PC-3 (cell line): ENCODE measurements at regions not wholly inside any gene's neighbourhood (a gene's known extent, or its start where the extent isn't known, plus 50 kb on each side); places are given as distances from the start of the nearest gene placed in this dataset.

Experiments used
- ATAC-seq: fragments of 200-7000 bp; cut with Tn5 transposase; 2 replicates; pipeline ENCODE4 v1.9.1; 2020; ENCODE audit warnings: mild to moderate bottlenecking, moderate library complexity
- BruUV-seq: library from RNA; stranded (reverse); fragments of 400-500 nt; replicated peaks from 2 replicates; lab custom pipeline; 2021; lab: Mats Ljungman, UMichigan
- CTCF ChIA-PET: fragments of 300-600 bp; sonication (Branson Sonifier 250); formaldehyde crosslinking; loops from one replicate; lab custom pipeline; 2022; ENCODE audit warnings: antibody characterized with exemption; lab: Charles Lee
- POLR2A ChIA-PET: fragments of 300-600 bp; sonication (Branson Sonifier 250); formaldehyde crosslinking; loops from one replicate; lab custom pipeline; 2022; ENCODE audit warnings: antibody characterized with exemption; ENCODE audit not compliant: unreplicated experiment; lab: Charles Lee
- DNase-seq: peaks from one replicate; pipeline ENCODE4 v3.0.0-alpha.2; 2015
- H2AFZ ChIP-seq: fragments of 300-600 bp; sonication (generic); 2 replicates; pipeline ENCODE4 v1.6.0; 2016; ENCODE audit warnings: antibody characterized with exemption, low read length
- H3F3A ChIP-seq: fragments of 300-600 bp; sonication (generic); one replicate; pipeline ENCODE4 v1.6.0; 2017; ENCODE audit warnings: antibody characterized with exemption, low read length, control low read depth, mild to moderate bottlenecking; ENCODE audit not compliant: unreplicated experiment
- H3K27ac ChIP-seq: fragments of 300-600 bp; sonication (generic); 2 replicates; pipeline ENCODE4 v1.5.1; 2016; ENCODE audit warnings: mild to moderate bottlenecking, low read length
- H3K27me3 ChIP-seq: fragments of 300-600 bp; sonication (generic); 2 replicates; pipeline ENCODE4 v1.6.1; 2016; ENCODE audit warnings: low read length, mixed read lengths
- H3K36me3 ChIP-seq: fragments of 300-600 bp; sonication (generic); 2 replicates; pipeline ENCODE4 v1.6.1; 2016; ENCODE audit warnings: low read depth, mixed run types, low read length, mixed read lengths
- H3K4me1 ChIP-seq: fragments of 300-600 bp; sonication (generic); 2 replicates; pipeline ENCODE4 v1.5.1; 2016; ENCODE audit warnings: low read length; ENCODE audit not compliant: insufficient read depth
- H3K4me2 ChIP-seq: fragments of 300-600 bp; sonication (generic); 2 replicates; pipeline ENCODE4 v1.6.0; 2016; ENCODE audit warnings: low read length
- H3K4me3 ChIP-seq: fragments of 300-600 bp; sonication (generic); 2 replicates; pipeline ENCODE4 v1.5.1; 2016; ENCODE audit warnings: mild to moderate bottlenecking, low read length, mixed read lengths
- H3K79me2 ChIP-seq: fragments of 300-600 bp; sonication (generic); 2 replicates; pipeline ENCODE4 v1.6.1; 2017; ENCODE audit warnings: low read length, mixed read lengths
- H3K9ac ChIP-seq: fragments of 300-600 bp; sonication (generic); 2 replicates; pipeline ENCODE4 v1.6.0; 2016; ENCODE audit warnings: mild to moderate bottlenecking, low read length
- H3K9me2 ChIP-seq: fragments of 300-600 bp; sonication (generic); replicated peaks from 2 replicates; pipeline ENCODE4 v1.6.1; 2016; ENCODE audit warnings: mixed run types, low read length, mixed read lengths
- H3K9me3 ChIP-seq: fragments of 300-600 bp; sonication (generic); 2 replicates; pipeline ENCODE4 v1.6.1; 2016; ENCODE audit warnings: low read length, mixed read lengths
- H4K20me1 ChIP-seq: fragments of 300-600 bp; sonication (generic); 2 replicates; pipeline ENCODE4 v1.6.1; 2016; ENCODE audit warnings: low read length, mixed read lengths
- CTCF ChIP-seq: fragments of 300-600 bp; sonication (generic); conservative IDR thresholded peaks from 2 replicates; pipeline ENCODE4 v1.5.1; 2017; ENCODE audit warnings: antibody characterized with exemption, low read depth, mild to moderate bottlenecking, low read length
- EZH2 ChIP-seq: fragments of 300-600 bp; sonication (generic); IDR thresholded peaks from one replicate; pipeline ENCODE4 v1.6.1; 2017; ENCODE audit warnings: antibody characterized with exemption, mild to moderate bottlenecking, low read length; ENCODE audit not compliant: unreplicated experiment
- EZH2phosphoT487 ChIP-seq: fragments of 300-600 bp; sonication (generic); IDR thresholded peaks from 2 replicates; pipeline ENCODE4 v1.6.1; 2018; ENCODE audit warnings: mild to moderate bottlenecking, antibody characterized with exemption, low read length, borderline replicate concordance
- intact Hi-C: fragments of 100-400 bp; cut with micrococcal nuclease; formaldehyde crosslinking; loops from 2 replicates; pipeline ENCODE4 v1.9.0; 2023

GRCh38 chr10:20713420-20713819 lies 183.7 kb downstream of the NEBL start:
- Histone ChIP-seq H3F3A (no peaks in the 10 kb centered on the region), H4K20me1 (no peaks in the 10 kb centered on the region), H3K36me3 (no peaks in the 10 kb centered on the region), H2AFZ (no peak overlapping the region), H3K79me2 (no peaks in the 10 kb centered on the region), H3K9me3 (no peaks in the 10 kb centered on the region), H3K9ac (no peak overlapping the region), H3K4me1 (no peaks in the 10 kb centered on the region), H3K27ac (no peak overlapping the region), H3K9me2 (no peaks in the 10 kb centered on the region), H3K4me2 (no peak overlapping the region), H3K4me3 (no peak overlapping the region), H3K27me3 (no peaks in the 10 kb centered on the region)
- TF ChIP-seq EZH2phosphoT487 (no peak), EZH2 (no peak), CTCF (no peak)
- ChIA-PET CTCF (no interaction called here), POLR2A (no interaction called here)
- intact Hi-C loops = no loop called here
- DNase-seq = no peak
- BruUV-seq = no TSS peak
- no peak for ATAC-seq

DNA sequence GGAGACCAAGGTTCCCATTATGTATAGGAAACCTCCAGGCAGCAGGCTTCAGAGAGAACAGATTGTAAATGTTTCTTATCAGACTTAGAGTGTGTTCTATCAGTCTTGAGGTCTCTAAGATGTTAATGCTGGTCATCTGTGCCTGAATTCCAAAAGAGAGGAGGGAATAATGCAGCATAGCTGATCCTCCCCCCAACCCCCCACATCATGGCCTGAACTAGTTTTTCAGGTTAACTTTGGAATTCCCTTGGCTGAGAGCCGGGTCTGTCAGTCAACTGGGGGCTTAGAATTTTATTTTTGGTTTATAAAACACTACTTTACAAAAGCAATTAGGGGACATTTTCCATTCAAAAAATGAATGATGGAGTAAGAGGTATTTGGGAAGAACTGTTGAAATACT lies 184.3 kb downstream of the NEBL start:
- intact Hi-C loops = no loop called here
- H2AFZ ChIP-seq = no peak overlapping the region
- H3K4me3 ChIP-seq = no peak overlapping the region
- no peaks in the 10 kb centered on the region for H3K9me3 ChIP-seq
- no peaks in the 10 kb centered on the region for H4K20me1 ChIP-seq
- no peaks in the 10 kb centered on the region for H3K27me3 ChIP-seq
- H3K9me2 ChIP-seq = no peaks in the 10 kb centered on the region
- no TSS peak for BruUV-seq
- no peak for ATAC-seq
- no peaks in the 10 kb centered on the region for H3K36me3 ChIP-seq
- TF ChIP-seq CTCF (no peak), EZH2phosphoT487 (no peak), EZH2 (no peak)
- H3K79me2 ChIP-seq = no peaks in the 10 kb centered on the region
- ChIA-PET POLR2A (no interaction called here), CTCF (no interaction called here)
- no peak overlapping the region for H3K27ac ChIP-seq
- H3F3A ChIP-seq = no peaks in the 10 kb centered on the region
- no peak overlapping the region for H3K9ac ChIP-seq
- no peak for DNase-seq
- no peak overlapping the region for H3K4me2 ChIP-seq
- no peaks in the 10 kb centered on the region for H3K4me1 ChIP-seq

GRCh38 chr10:20709708-20710107 lies 187.4 kb downstream of the NEBL start:
- POLR2A ChIA-PET = no interaction called here
- DNase-seq (no peak), ATAC-seq (no peak)

More at GRCh38 chr10:20709708-20710107, 187.4 kb downstream of the NEBL start:
- H3K79me2 ChIP-seq = no peaks in the 10 kb centered on the region
- H3K27ac ChIP-seq = no peak overlapping the region
- intact Hi-C loops = no loop called here
- no peak overlapping the region for H3K9ac ChIP-seq
- BruUV-seq = no TSS peak
- H2AFZ ChIP-seq = no peak overlapping the region
- no peak for TF ChIP-seq CTCF
- no peak for TF ChIP-seq EZH2phosphoT487
- no peak for TF ChIP-seq EZH2
- no peaks in the 10 kb centered on the region for H3K36me3 ChIP-seq
- no peaks in the 10 kb centered on the region for H3K27me3 ChIP-seq
- H3F3A ChIP-seq = no peaks in the 10 kb centered on the region
- no peak overlapping the region for H3K4me3 ChIP-seq
- no peaks in the 10 kb centered on the region for H4K20me1 ChIP-seq
- no peaks in the 10 kb centered on the region for H3K9me3 ChIP-seq
- no peak overlapping the region for H3K4me2 ChIP-seq
- no peaks in the 10 kb centered on the region for H3K4me1 ChIP-seq
- no peaks in the 10 kb centered on the region for H3K9me2 ChIP-seq
- CTCF ChIA-PET = no interaction called here
